ENCODE measurements at regions not wholly inside any gene's neighbourhood (a gene's known extent, or its start where the extent isn't known, plus 50 kb on each side); places are given as distances from the start of the nearest gene placed in this dataset.

- TF ChIP-seq CTCF (conservative IDR thresholded peaks at IDR 0.05) (no peak), EZH2 (IDR thresholded peaks at IDR 0.05; ENCODE audit: low read depth) (no peak)
Observed at GRCh38 chr2:2422621-2423020, 91.5 kb upstream of the MYT1L start.

Measured in PC-9 (cell line).